Transverse colon (tissue), 4 donors: ENCODE measurements at regions not wholly inside any gene's neighbourhood (a gene's known extent, or its start where the extent isn't known, plus 50 kb on each side); places are given as distances from the start of the nearest gene placed in this dataset.

Experiments
- DNase-seq: peaks from one replicate; pipeline ENCODE4 v3.0.0-alpha.2; 2019
- H3K27ac ChIP-seq, 4 donors: fragments of 200-600 bp; sonication (generic); 2 replicates each; pipeline ENCODE4 v1.5.1; 2016 to 2018; ENCODE audit warnings: inconsistent platforms in 4 of 4
- H3K27me3 ChIP-seq: fragments of 200-600 bp; sonication (generic); 2 replicates; pipeline ENCODE4 v1.5.1; 2017; ENCODE audit warnings: inconsistent platforms
- H3K36me3 ChIP-seq, 4 donors: fragments of 200-600 bp; sonication (generic); 2 replicates each; pipeline ENCODE4 v1.5.1; 2017 to 2019; ENCODE audit warnings: inconsistent platforms in 4 of 4
- H3K4me1 ChIP-seq, 4 donors: fragments of 200-600 bp; sonication (generic); 2 replicates each; pipeline ENCODE4 v1.5.1; 2017 to 2020; ENCODE audit warnings: inconsistent platforms in 4 of 4
- H3K4me3 ChIP-seq, 4 donors: fragments of 200-600 bp; sonication (generic); 1 replicate in 1 of 4; 2 replicates in 3 of 4; pipeline versions ENCODE4 v1.5.1 to v1.6.1; 2017 to 2019; ENCODE audit warnings: inconsistent platforms in 4 of 4
- H3K9me3 ChIP-seq, 2 donors: fragments of 200-600 bp; sonication (generic); 2 replicates each; pipeline ENCODE4 v1.5.1; 2017 to 2019; ENCODE audit warnings: inconsistent platforms in 2 of 2
- EP300 ChIP-seq: sonication (generic); formaldehyde crosslinking; IDR thresholded peaks from one replicate; pipeline ENCODE4 v1.6.1; 2017; ENCODE audit warnings: antibody characterized with exemption, low read depth
- POLR2A ChIP-seq: fragments of 450-650 bp; IDR thresholded peaks from one replicate; pipeline ENCODE4 v1.6.1; 2016; ENCODE audit warnings: antibody characterized with exemption, mild to moderate bottlenecking, moderate library complexity
- POLR2AphosphoS5 ChIP-seq, 3 donors: sonication (generic); formaldehyde crosslinking; IDR thresholded peaks; one replicate each; pipeline ENCODE4 v1.6.1; 2016; ENCODE audit warnings: antibody characterized with exemption in 3 of 3
- WGBS, 2 donors: methylation state at CpG; one replicate each; pipeline ENCODE4 v1.1.5; 2018; ENCODE audit warnings: low coverage in 1 of 2; 5-methylcytosine and 5-hydroxymethylcytosine counted together
- in situ Hi-C, 4 donors: fragments of 200-750 bp; cut with MboI; loops; one replicate each; pipeline versions ENCODE4 v1.15.0 to v1.15.1; 2017; ENCODE audit warnings: low sequenced_read_pairs in 3 of 4, low pct_ligation_motif_present in 1 of 4, low pct_unique_long_range_greater_than_20kb in 1 of 4
- intact Hi-C: fragments of 100-400 bp; cut with DNase I; formaldehyde crosslinking; loops from one replicate; pipeline ENCODE4 v1.15.1; 2023; ENCODE audit warnings: low total_unique reads
- TF ChIP-seq, protein P1 (sequence below), 5 experiments: fragments of 200-600 bp in 3 of 5; fragments of 450-650 bp in 2 of 5; sonication (generic) in 3 of 5; IDR thresholded peaks; 1 replicate in 2 of 5; 2 replicates in 3 of 5; pipeline ENCODE4 v1.5.1; 2016 to 2017; ENCODE audit warnings: antibody characterized with exemption in 5 of 5, inconsistent platforms in 3 of 5, mild to moderate bottlenecking in 2 of 5, moderate library complexity in 1 of 5

DNA sequence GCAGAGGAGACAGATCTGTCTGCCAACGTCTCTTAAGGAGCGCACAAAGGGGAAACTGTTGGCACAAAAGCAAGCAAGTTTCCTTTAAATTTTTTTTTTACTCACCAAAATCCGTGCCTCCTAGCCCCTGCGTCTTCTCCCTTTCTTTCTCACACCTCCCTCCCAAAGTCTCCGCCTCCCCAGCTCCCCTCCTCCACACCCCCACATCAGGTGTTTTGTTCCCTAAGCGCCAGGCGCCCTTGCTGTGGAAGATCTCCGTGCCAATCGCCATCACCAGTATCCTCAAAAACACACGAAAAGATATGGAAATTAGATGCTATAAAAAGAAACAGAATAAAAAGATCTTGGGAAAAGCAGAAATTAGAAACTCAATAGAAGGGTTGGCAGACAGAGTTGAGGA is 87.6 kb downstream of the DRD1 start:
- Histone ChIP-seq H3K27ac (no peak overlapping the region), H3K4me3 (no peak overlapping the region), H3K4me1 (no peaks in the 10 kb centered on the region), H3K27me3 (no peaks in the 10 kb centered on the region), H3K36me3 (no peaks in the 10 kb centered on the region), H3K9me3 (no peaks in the 10 kb centered on the region)
- intact Hi-C loops = no loop called here
- no peak for DNase-seq
- in situ Hi-C loops = no loop called here
- WGBS, 2 donors = 52 to 75% methylated on average over 4 to 10 of the region's 10 CpGs
- TF ChIP-seq, protein P1, sequence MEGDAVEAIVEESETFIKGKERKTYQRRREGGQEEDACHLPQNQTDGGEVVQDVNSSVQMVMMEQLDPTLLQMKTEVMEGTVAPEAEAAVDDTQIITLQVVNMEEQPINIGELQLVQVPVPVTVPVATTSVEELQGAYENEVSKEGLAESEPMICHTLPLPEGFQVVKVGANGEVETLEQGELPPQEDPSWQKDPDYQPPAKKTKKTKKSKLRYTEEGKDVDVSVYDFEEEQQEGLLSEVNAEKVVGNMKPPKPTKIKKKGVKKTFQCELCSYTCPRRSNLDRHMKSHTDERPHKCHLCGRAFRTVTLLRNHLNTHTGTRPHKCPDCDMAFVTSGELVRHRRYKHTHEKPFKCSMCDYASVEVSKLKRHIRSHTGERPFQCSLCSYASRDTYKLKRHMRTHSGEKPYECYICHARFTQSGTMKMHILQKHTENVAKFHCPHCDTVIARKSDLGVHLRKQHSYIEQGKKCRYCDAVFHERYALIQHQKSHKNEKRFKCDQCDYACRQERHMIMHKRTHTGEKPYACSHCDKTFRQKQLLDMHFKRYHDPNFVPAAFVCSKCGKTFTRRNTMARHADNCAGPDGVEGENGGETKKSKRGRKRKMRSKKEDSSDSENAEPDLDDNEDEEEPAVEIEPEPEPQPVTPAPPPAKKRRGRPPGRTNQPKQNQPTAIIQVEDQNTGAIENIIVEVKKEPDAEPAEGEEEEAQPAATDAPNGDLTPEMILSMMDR (IDR thresholded peaks at IDR 0.05) = no peak
- no peak for TF ChIP-seq POLR2AphosphoS5 (IDR thresholded peaks at IDR 0.05)
- no peak for TF ChIP-seq POLR2A
- TF ChIP-seq EP300 = no peak

DNA sequence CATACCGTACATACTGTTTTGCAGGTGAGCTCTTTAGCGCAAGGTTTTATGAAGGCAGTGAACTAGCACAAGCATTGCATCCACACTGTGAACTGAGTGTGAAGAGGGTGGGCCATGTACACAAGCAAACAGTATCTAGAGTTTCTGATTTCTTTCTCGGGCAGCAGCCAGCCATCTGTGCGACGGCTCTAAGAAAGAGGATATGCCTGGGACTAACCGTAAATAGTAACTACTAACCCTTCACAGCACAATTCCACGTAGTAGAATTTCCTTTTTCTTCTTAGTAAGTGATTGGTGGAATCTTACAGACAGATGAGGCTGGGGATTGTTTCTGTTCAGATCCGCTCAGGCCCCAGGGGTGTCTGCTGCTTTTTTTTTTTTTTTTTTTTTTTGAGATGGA is 89.0 kb downstream of the DRD1 start:
- 55 to 69% methylated on average over 8 of the region's 8 CpGs for WGBS, 2 donors
- DNase-seq = no peak
- in situ Hi-C loops = no loop called here
- no peak overlapping the region for H3K27ac ChIP-seq
- no peaks in the 10 kb centered on the region for H3K27me3 ChIP-seq
- intact Hi-C loops = loop anchor here (2.0 kb wide), 1 partner anchor 62 kb away; no protein-coding TSS in a partner anchor
- H3K4me1 ChIP-seq = no peaks in the 10 kb centered on the region
- TF ChIP-seq EP300 (no peak), POLR2AphosphoS5 (IDR thresholded peaks at IDR 0.05) (no peak), POLR2A (no peak)
- TF ChIP-seq, protein P1 (IDR thresholded peaks at IDR 0.05) = no peak
- H3K4me3 ChIP-seq = no peak overlapping the region
- no peaks in the 10 kb centered on the region for H3K9me3 ChIP-seq
- H3K36me3 ChIP-seq = no peaks in the 10 kb centered on the region

DNA sequence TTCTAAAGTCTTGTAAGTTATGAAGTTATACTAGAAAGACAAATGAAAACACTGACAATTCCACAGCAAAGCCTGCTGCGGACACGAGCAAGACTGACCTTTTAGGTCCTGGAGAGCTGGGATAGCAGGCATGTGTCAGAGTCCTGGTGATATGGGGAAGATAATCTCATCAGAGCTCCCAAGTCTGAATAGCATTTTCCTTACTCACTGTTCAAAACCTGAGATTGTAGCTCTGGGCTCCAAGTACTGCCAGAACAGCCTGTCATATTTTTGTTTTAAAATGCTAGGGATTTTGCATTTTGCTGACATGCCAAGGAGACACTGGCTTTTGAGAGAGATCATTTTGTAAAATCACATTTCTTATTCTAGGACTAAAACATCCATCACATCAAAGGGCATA is 90.1 kb downstream of the DRD1 start:
- Histone ChIP-seq H3K27ac (no peak overlapping the region), H3K9me3 (no peaks in the 10 kb centered on the region), H3K4me1 (no peaks in the 10 kb centered on the region), H3K4me3 (no peak overlapping the region), H3K27me3 (no peaks in the 10 kb centered on the region), H3K36me3 (no peaks in the 10 kb centered on the region)
- in situ Hi-C loops = no loop called here
- intact Hi-C loops = loop anchor here (2.0 kb wide), 1 partner anchor 61 kb away; no protein-coding TSS in a partner anchor
- DNase-seq = no peak
- WGBS, 2 donors = 83% methylated on average over 2 of the region's 2 CpGs; no CpG with 5 or more reads in 1 of the 2 donors
- no peak for TF ChIP-seq EP300
- TF ChIP-seq POLR2AphosphoS5 (IDR thresholded peaks at IDR 0.05) = no peak
- TF ChIP-seq, protein P1 (IDR thresholded peaks at IDR 0.05) = no peak
- no peak for TF ChIP-seq POLR2A

DNA sequence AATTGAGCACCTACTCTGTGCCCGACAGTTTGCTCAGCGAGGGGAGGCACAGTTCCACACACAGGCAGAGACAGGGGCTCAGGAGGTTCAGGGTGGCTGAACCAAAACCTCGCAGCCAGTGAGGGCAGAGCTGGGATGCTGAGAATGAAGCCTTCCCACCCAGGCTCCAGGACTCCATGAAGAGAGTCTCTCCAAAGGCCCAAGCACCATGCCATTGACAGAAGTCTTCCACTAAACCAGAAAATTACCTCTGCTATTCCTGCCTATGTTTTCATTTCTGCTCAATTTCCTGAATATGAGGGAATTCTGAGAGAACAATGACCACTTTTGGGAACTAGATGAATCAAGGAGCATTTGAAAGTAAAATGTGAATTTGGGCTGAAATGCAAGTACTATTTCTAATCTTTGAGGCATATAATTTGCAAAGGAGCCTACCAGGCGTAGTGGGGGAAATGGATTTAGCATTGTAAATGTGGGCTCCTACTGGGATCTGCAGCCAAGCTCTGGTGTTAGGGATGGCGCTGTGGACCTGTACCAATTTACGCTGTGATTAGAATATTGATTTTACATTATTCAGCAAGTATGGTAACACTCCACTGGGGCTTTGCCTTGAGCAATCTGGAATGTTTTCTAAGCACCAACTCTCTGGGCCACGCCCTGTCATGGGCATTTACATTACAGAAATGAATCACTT is 91.9 kb downstream of the DRD1 start:
- H3K27me3 ChIP-seq = no peaks in the 10 kb centered on the region
- intact Hi-C loops (no loop called here), in situ Hi-C loops (no loop called here)
- 85% methylated on average over 7 of the region's 7 CpGs; no CpG with 5 or more reads in 1 of the 2 donors for WGBS, 2 donors
- H3K27ac ChIP-seq = no peak overlapping the region
- no peaks in the 10 kb centered on the region for H3K36me3 ChIP-seq
- no peak overlapping the region for H3K4me3 ChIP-seq
- no peaks in the 10 kb centered on the region for H3K4me1 ChIP-seq
- H3K9me3 ChIP-seq = no peaks in the 10 kb centered on the region
- DNase-seq = no peak
- TF ChIP-seq, protein P1 (IDR thresholded peaks at IDR 0.05) = no peak
- TF ChIP-seq EP300 = no peak
